NOMO-1 treated with dmso at 0.1 percent for 144 hours (cell line): ENCODE measurements at regions not wholly inside any gene's neighbourhood (a gene's known extent, or its start where the extent isn't known, plus 50 kb on each side); places are given as distances from the start of the nearest gene placed in this dataset.
"Not testable (repeated sequence)": the region's sequence is repeated elsewhere in the genome, so short reads cannot be mapped to it uniquely, and the experiment has no call there.

ENCODE experiments used
- DNase-seq: peaks from one replicate; lab custom pipeline; 2025; ENCODE audit not compliant: unreplicated experiment; lab: John Stamatoyannopoulos, UW

DNA sequence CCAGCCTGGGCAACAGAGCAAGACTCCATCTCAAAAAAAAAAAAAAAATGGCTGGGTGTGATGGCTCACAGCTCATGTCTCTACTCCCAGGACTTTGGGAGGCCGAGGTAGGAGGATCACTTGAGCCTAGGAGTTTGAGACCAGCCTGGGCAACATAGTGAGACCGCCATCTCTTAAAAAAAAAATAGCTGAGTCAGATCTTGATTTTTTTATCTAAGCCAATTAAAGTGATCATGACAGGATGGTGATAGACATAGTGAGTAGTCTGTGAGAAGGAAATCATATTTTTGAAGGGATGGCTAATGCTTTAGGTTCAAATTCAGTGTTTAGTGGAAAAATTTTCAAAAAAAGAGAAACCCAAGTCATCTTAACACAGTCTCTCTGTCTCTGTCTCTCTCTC, 114.6 kb upstream of the JARID2 start:
- no peak for DNase-seq

DNA sequence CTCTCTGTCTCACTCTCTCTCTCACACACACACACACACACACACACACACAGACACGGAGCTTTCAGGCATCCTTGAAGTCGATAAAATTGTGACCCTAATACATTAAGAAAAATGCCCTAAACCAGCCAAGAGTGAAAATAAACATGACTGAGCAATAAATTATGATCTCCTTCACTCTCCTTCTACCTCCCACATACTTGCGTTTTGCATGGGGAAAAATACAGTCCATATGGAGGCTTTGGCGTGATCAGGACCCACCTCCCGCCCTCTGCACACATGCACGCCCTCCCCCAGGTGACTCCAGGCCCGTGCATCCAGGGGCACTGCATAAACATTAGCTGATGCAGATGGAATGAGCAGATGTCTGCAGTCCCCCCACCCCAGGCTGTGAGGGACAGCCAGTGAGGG, 114.2 kb upstream of the JARID2 start:
- DNase-seq, result no peak

DNA sequence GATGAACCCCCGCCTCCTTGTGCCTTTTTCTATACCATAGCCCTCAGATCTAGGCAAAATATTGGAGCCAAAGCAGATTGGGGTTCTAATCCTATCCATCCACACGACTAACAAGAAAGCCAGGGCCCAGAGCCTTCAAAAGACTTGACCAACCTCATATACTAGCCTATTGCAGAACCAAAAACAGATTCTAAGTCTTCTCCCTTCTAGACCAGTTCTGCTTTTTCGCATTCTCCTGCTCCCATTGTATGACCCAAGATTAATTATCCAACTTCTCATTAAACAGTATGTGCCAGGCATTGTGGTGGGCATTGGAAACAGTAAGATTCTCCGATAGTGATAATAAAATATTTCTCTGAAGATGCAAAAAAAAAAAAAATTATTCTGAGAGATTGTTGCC, 113.7 kb upstream of the JARID2 start:
- no peak for DNase-seq

DNA sequence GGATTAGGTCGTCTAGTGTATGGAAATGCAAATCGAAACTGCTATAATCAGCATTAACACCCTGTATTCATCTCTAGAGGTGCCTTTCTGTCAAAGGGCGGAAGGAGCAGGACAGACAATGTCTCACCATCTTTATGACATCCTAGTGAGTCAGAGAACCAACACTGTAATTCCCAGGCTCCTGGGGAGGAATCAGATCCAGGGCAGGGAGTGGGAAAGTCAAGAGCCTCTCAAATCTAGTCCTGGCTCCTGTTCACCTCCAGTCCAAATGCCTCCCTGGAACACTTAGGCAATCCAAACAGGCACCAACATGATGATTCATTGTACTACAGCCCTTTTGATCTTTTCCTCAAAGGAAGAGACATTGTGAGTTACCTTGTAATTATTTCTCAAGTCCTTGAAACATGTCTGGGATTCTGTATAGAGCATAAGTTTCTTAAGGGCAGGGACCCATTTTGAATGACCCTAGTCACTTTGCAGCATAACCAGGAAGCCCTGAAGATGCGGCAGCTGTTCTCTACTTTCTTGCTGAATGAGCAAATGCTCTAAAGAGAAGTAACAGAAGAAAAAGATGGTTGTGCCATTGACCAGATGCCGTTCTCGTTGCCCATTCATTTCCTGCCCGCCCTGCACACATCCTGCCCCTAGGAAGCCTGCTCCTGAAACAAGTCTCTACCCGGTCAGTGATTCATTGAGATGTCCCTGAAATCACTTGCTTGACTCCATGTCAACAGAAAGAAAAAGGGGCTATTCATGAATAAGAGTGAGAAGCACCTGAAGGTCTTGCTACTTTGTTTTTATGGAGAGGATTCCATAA, 112.8 kb upstream of the JARID2 start:
- no peak for DNase-seq

DNA sequence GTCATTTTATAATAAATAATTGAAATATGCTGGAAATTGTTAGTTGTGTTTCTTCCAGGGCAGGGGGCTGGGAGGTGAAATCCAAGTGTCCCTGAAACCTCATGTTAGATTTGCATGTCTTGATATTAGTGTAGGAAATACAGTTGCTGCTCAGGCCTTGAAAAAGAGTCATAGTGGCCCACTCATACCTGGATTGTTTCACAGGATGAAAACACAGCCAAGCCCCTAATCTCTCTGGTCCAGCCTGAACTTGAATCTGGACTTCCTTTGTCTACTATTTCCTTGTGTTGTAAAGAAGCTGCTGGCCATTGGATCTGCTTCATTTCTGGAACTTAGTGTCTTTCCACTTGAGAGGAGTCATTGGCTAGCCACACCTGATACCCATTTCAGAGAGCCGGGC, 108.8 kb upstream of the JARID2 start:
- no peak for DNase-seq

DNA sequence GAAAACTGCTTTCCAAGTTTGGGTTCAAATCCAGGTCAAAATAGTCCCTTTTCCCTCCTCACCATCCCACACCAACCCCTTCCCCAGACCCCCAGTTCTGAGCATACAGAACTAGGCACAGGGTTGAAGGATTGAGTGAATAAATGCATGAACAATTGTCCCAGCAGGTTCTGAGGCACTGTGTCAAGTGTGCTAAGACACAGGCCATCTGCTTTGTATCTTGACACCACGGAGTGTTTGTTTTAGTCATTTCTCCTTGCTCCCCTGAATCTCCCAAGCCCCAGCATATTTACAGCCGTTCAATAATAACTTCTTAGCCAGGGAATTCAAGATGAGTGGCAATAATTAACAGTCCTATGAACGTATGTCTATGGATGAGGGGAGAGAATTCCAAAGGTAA, 102.8 kb upstream of the JARID2 start:
- no peak for DNase-seq

DNA sequence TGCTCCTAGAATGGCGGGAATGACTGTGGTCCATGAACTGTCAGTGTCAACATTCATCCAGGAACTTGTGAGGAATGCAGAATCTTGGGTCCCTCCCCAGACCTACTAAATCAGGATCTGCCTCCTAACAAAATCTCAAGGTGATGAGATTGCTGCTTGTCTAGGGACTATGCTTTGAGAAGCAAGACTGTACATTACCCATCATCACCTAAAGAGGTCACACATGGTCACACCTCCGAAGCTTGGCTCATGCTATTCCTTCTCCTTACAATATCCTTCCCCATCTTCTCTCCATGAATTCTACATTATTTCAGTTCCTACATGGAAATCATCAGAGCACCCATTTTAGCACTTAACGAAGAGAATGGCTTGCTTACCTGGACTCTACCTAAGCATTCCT, 102.3 kb upstream of the JARID2 start:
- DNase-seq, result no peak

DNA sequence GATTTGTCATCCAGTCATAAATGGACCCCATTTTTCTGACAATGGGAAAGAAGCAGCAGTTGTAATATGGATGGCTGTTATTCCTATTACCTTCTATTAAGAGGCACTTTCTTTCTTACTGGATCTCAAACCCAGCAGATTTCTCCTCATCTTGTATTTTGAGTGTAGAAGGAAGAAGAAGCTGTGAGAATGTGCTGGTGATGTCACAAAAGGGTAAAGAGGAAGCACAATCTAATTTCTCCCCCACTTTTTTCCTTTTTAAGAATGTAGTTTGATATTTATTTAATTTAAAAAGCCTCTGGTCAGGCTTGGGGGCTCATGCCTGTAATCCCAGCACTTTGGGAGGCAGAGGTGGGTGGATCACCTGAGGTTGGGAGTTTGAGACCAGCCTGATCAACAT, 100.0 kb upstream of the JARID2 start:
- DNase-seq, result no peak

DNA sequence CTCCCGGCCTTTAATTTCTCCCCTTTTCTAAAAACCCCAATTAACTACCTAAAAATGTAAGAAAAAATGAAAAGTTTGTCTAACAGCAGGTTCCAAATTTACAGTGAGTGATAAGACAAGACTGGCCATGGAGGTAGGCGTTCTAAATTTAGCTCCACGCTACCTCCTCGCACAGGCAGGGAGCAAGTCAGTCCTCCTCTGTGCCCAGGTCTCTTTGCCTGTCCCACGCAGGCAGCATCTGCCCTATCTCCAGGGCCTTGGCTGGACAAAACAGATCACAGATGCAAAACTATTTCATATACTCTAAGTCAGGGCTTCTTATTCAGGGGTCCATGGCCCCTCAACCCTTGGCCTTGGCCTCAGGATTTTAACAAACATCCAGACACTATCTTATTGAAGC, 98.0 kb upstream of the JARID2 start:
- no peak for DNase-seq

DNA sequence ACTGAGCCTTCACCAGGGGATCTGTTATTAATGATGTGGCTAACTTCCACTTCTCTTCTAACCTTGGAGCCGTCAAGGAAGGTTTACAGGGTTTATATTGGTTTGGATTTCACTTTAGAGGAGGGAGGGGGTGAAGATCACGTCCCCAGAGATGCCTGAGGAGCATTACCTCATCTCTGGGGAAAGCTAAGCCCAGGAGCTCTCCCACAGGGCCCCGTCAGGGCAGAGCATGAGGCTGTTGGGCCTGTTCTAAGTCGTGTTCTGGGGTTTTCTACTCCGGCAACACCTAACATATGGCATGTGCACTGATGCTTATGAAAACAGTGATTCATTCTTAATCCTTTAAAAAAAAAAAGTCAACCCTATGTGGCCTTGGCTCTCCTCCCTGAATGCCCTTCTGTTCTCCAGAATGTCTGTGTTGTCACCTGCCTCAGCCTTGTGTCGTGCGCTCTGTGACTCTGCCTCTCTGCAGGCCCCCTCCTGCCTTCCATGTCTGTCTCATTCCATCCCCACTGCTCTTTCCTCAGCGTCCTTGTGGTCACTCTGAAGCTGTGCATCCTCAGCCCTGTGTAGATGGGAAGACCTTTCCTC, 97.4 kb upstream of the JARID2 start:
- DNase-seq, result no peak

DNA sequence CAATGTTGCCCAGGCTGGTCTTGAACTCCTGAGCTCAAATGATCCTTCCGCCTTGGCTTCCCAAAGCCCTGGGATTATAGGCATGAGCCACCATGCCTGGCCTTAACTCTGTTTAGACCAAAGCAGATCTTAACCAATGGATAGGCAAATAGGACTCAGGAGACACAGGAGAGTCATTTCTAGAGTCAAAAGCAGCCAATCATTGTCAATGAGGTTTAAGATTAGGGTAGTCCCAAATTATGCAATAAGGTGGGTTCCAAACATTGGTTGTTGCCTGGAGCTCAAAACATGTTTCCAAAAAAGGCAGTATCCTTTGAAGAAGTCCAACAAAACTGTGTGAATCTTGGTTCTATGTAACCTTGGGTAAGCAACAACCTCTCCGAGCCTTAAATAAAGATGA, 95.7 kb upstream of the JARID2 start:
- DNase-seq, result no peak

DNA sequence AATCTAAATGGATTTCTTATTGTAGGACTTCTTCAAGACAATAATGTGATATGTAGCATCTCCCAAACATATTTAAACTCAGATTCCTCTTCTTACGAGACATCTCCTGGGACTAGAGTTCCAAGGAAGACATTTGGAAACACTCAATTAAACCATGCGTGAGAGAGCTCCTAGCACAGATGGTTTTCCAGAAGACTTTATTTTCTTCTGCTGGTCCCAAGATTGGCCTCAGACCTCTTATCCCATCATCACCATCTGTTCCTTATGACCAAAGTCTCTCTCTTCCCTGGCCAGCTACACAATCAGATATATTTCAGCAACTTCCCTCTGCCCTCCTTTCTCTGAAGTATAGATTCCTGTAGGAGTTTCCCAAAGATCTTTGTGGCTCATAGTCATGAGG, 93.2 kb upstream of the JARID2 start:
- no peak for DNase-seq

DNA sequence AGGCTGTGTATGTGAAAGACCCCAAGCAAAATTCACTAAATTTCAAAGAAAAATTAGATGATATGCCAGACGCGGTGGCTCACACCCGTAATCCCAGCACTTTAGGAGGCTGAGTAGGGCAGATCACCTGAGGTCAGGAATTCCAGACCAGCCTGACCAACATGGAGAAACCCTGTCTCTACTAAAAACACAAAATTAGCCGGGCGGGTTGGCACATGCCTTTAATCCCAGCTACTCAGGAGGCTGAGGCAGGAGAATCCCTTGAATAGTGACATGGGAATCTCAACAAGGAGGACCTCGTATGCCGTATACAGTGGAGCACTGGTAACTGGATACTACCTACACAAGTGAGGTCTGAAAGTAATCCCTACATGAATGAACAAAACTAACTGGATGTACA, 92.7 kb upstream of the JARID2 start:
- no peak for DNase-seq

DNA sequence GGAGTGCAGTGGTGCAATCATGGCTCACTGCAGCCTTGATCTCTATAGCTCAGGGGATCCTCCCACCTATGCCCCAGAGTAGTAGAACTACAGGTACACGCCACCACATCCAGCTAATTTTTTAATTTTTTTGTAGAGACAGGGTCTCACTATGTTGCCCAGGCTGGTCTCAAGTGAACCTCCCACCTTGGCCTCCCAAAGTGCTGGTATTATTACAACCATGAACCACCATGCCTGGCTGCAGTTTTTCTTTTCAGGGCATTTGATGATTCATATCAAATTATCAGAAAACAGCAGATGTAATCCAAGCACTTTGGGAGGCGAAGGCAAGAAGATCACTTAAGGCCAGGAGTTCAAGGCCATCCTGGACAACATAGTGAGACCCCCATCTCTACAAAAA, 88.4 kb upstream of the JARID2 start:
- DNase-seq, result no peak

DNA sequence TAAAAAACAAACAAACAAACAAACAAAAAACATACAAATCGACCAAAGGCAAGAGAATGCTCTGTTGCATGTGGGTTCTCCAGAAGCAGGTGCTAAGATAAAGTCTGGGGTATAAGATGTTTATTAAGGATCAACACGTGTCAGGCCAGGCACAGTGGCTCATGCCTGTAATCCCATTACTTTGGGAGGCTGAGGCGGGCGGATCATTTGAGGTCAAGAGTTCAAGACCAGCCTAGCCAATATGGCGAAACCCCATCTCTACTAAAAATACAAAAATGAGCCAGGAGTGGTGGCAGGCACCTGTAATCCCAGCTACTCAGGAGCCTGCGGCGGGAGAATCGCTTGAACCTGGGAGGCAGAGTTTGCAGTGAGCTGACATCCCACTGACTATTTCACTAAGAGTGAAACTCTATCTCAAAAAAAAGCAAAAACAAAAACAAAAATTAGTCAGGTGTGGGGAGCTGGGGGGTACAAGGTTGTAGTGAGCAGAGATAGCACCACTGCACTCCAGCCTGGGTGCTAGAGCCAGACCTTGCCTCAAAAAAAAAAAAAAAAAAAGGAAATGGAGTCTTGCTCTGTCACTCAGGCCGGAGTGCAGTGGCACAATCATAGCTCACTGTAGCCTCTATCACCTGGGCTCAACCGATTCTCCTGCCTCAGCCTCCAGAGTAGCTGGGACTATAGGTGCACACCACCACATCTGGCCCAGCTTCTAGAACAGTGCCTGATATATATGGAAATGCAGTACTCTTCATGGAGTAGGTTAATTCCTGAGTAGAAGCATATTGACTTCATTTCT, 86.8 kb upstream of the JARID2 start:
- no peak for DNase-seq

DNA sequence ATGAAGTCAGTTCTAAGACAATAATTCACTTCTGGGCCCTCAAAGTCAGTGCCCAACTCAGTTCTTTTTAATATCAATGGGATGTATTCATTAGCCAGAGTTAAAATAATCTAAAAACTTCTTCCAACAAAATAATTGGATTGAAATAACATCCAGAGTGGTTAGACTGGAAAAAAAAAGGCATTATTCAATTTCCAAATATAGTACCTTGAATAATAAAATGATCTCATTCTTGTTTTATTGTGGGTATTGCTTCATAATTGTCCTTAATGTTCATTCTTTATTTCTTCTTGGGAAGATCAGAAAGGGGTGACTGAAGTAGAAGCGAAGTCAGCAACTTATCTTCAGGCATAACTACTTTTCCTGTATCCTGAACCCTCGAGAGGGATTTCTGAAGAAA, 85.1 kb upstream of the JARID2 start:
- DNase-seq, result no peak

DNA sequence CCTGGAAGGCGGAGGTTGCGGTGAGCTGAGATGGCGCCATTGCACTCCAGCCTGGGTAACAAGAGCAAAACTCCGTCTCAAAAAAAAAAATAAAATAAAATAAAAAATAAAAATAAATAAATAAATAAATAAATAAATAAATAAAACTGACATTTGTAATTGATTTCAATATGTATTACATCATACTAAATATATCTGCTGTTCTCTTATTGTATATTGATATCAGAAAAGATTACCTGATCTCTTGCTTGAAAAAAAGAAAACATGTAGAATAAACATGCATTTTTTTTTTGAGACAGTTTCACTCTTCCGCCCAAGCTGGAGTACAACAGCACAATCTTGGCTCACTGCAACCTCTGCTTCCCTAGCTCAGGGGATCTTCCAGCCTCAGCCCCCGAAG, 81.0 kb upstream of the JARID2 start:
- not testable (repeated sequence) for DNase-seq

DNA sequence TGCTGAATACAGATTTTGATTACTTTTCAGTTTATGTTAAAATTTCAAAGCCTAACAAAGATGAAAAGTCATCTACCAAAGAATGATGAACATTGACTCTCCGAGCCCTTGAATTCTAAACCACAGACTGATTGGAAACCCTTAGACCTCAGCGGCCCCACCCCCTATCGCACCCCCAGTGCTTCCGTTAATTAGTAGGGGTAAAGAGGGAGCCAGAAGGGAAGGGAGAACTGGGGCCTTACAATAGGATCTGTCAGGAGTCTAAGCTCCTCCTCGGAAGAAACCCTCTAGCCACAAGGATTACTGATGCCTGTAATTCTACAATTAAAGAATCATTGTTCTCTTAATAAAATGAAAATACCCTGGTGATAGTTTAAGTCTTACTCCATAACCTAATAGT, 79.7 kb upstream of the JARID2 start:
- no peak for DNase-seq

DNA sequence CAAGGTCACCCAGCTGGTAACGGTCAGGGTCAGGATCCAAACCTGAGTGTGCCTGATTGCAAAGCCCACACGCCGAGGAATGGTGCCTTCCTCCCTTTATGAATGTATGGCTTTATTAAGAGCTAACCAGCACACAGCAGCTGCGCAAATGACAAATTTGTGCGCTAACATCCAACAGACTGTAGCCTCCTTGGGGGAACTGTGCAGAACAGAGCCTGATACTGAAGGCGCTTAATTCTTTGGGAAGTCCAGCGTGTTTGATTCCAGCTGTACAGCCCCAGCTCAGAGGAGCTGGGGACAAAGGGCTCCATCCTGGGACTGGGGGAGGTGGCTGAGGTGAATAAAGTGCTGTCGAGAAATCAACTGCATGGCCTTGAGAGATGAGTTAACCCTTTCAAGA, 75.7 kb upstream of the JARID2 start:
- no peak for DNase-seq

DNA sequence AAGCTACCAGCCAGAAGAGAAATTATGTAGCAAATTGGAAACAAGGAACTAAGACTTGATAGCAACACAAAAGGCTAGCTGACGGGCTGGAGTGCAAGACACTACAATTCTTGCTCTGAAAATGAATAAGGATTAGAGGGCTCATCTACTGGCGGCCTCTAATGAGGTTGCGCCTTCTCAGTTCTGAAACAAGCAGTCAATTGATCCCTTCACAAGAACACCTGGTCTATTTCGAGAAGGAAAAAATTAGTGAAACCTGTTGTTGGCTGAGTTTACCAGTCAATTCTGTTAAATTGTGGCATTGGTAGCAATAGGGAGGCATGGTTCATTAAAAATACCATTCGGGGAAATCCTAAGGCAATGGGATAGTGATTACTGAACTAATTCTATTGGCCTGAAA, 74.8 kb upstream of the JARID2 start:
- DNase-seq, result no peak

DNA sequence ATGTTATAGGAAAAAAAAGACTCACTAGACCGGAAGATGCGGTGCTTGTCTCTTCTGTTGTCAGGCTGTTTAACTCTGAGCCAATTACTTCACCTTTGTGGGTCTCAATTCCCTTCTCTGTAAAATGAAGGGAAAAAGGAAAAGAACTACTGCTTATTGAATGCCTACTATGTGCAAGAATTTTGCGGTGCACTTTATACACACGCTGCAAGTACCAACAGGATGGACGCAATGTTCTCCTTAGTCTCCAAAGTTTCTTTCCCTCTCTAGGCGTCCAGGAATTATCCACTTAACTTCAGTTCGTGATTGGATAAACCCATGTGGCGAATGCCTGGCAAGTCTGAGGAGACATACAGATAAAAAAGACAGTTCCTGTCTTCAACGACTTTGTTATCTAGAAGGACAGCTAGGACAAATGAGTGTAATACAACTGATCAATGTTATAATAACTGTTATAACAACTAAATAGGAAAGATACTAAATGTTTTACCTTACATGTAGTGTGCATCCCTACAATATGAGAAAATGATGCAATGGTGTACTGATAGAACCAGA, 69.0 kb upstream of the JARID2 start:
- DNase-seq, result no peak

DNA sequence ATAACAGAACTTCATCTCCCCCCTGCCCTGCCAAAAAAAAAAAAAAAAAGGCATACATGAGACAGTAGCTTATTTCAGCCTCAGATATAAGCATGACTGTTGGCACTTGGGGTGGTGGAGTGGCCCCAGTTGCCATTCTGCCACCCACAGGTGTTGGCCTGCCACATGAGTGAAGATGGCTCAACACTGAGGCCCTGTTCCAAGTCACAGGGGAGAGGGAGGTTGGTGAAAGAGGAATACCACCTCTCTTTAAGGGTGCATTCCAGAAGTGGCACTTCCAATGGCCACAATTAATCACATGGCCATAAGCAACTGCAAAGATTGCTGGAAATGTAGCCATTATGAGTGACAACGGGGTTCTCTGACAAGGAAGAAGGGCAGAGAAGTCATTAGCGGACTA, 61.9 kb upstream of the JARID2 start:
- no peak for DNase-seq
